H1 (cell line): ENCODE measurements at regions not wholly inside any gene's neighbourhood (a gene's known extent, or its start where the extent isn't known, plus 50 kb on each side); places are given as distances from the start of the nearest gene placed in this dataset.

Experiments
- CTCF ChIA-PET: fragments of 300-600 bp; sonication (Branson Sonifier 250); formaldehyde crosslinking; loops from one replicate; lab custom pipeline; 2021; ENCODE audit not compliant: partially characterized antibody; lab: Charles Lee
- POLR2A ChIA-PET: fragments of 300-600 bp; sonication (Branson Sonifier 250); formaldehyde crosslinking; loops from one replicate; lab custom pipeline; 2021; ENCODE audit warnings: inconsistent platforms; ENCODE audit not compliant: partially characterized antibody; lab: Charles Lee
- DNase-seq, 2 experiments: peaks; one replicate each; pipeline versions ENCODE4 v3.0.0 to v3.0.0-alpha.2; 2010 to 2022; ENCODE audit warnings: low spot score in 2 of 2, low read depth in 1 of 2, mixed read lengths in 1 of 2
- FAIRE-seq: peaks from 2 replicates; lab custom pipeline; 2011; peaks lifted over from hg19 to GRCh38; lab: Jason Lieb, UNC
- H2AFZ ChIP-seq: 2 replicates; pipeline ENCODE4 v1.8.1; 2012; ENCODE audit warnings: low read length, inconsistent platforms
- H2AK5ac ChIP-seq: 2 replicates; pipeline ENCODE4 v1.6.1; 2013; ENCODE audit warnings: low read depth, low read length
- H2BK120ac ChIP-seq: replicated peaks from 2 replicates; pipeline ENCODE3; 2013; ENCODE audit warnings: low read depth, low read length, inconsistent platforms
- H2BK12ac ChIP-seq: 2 replicates; pipeline ENCODE4 v1.6.1; 2013; ENCODE audit warnings: low read depth, low read length
- H2BK15ac ChIP-seq: 2 replicates; pipeline ENCODE4 v1.6.1; 2013; ENCODE audit warnings: low read length
- H2BK20ac ChIP-seq: 2 replicates; pipeline ENCODE4 v1.6.1; 2013; ENCODE audit warnings: low read length
- H2BK5ac ChIP-seq: 2 replicates; pipeline ENCODE4 v1.6.1; 2013; ENCODE audit warnings: low read depth, low read length
- H3K14ac ChIP-seq: 2 replicates; pipeline ENCODE4 v1.6.1; 2013; ENCODE audit warnings: inconsistent platforms; ENCODE audit not compliant: insufficient read length
- H3K18ac ChIP-seq: 2 replicates; pipeline ENCODE4 v1.6.1; 2013; ENCODE audit warnings: low read length; ENCODE audit errors: extremely low read depth
- H3K23ac ChIP-seq: 2 replicates; pipeline ENCODE4 v1.6.1; 2013; ENCODE audit warnings: inconsistent platforms; ENCODE audit not compliant: insufficient read length
- H3K23me2 ChIP-seq: 2 replicates; pipeline ENCODE4 v1.6.1; 2013; ENCODE audit warnings: low read depth, low read length
- H3K27ac ChIP-seq: 2 replicates; pipeline ENCODE4 v1.6.1; 2011; ENCODE audit warnings: low read depth, low read length, inconsistent platforms
- H3K27me3 ChIP-seq, 4 experiments: replicated peaks in 1 of 4; 1 replicate in 1 of 4; 2 replicates in 3 of 4; pipeline versions ENCODE4 v1.6.1 to v1.8.1; 2011 to 2013; ENCODE audit warnings: low read length in 3 of 4, mild to moderate bottlenecking in 3 of 4, inconsistent platforms in 2 of 4, mixed read lengths in 2 of 4, moderate library complexity in 1 of 4; ENCODE audit not compliant: control insufficient read depth in 3 of 4, insufficient read depth in 3 of 4; ENCODE audit errors: extremely low read depth in 1 of 4
- H3K36me3 ChIP-seq, 4 experiments: 2 replicates each; pipeline versions ENCODE4 v1.6.1 to v1.8.1; 2011 to 2013; ENCODE audit warnings: mild to moderate bottlenecking in 4 of 4, low read length in 3 of 4, moderate library complexity in 2 of 4, control low read depth in 1 of 4, inconsistent platforms in 1 of 4; ENCODE audit not compliant: insufficient read depth in 4 of 4, control insufficient read depth in 2 of 4
- H3K4ac ChIP-seq: replicated peaks from 2 replicates; pipeline ENCODE3; 2013; ENCODE audit warnings: low read length, low read depth, mixed read lengths, inconsistent platforms; ENCODE audit not compliant: insufficient read length
- H3K4me1 ChIP-seq, 4 experiments: replicated peaks in 1 of 4; 1 replicate in 1 of 4; 2 replicates in 3 of 4; pipeline versions ENCODE4 v1.6.1 to v1.8.1; 2011 to 2013; ENCODE audit warnings: low read length in 3 of 4, inconsistent platforms in 2 of 4, mixed read lengths in 1 of 4; ENCODE audit not compliant: insufficient read depth in 4 of 4, control insufficient read depth in 3 of 4
- H3K4me2 ChIP-seq, 2 experiments: 2 replicates each; pipeline versions ENCODE4 v1.6.1 to v1.8.1; 2011 to 2013; ENCODE audit warnings: low read depth in 2 of 2, low read length in 2 of 2, control low read depth in 1 of 2, inconsistent platforms in 1 of 2, mild to moderate bottlenecking in 1 of 2; ENCODE audit not compliant: insufficient read depth in 1 of 2
- H3K4me3 ChIP-seq, 4 experiments: fragments of 200-600, 300-600 bp in 1 of 4; sonication (generic), shearing (Covaris generic), sonication (Bioruptor Twin) in 1 of 4; 2 replicates each; pipeline versions ENCODE4 v1.5.1 to v1.8.1; 2011 to 2016; ENCODE audit warnings: low read length in 4 of 4, low read depth in 3 of 4, control low read depth in 2 of 4, inconsistent platforms in 2 of 4, mild to moderate bottlenecking in 2 of 4, mixed read lengths in 1 of 4, moderate library complexity in 1 of 4; ENCODE audit not compliant: insufficient read depth in 2 of 4; ENCODE audit errors: extremely low read depth in 1 of 4
- H3K56ac ChIP-seq: replicated peaks from 2 replicates; pipeline ENCODE3; 2013; ENCODE audit warnings: low read depth, mild to moderate bottlenecking, mixed read lengths, low read length, inconsistent platforms; ENCODE audit not compliant: insufficient read length
- H3K79me1 ChIP-seq: 2 replicates; pipeline ENCODE4 v1.6.1; 2013; ENCODE audit warnings: low read depth, low read length, control low read depth
- H3K79me2 ChIP-seq, 2 experiments: 2 replicates each; pipeline versions ENCODE4 v1.6.1 to v1.8.1; 2012 to 2013; ENCODE audit warnings: low read length in 2 of 2, mild to moderate bottlenecking in 2 of 2, inconsistent platforms in 1 of 2; ENCODE audit not compliant: insufficient read depth in 2 of 2, control insufficient read depth in 1 of 2
- H3K9ac ChIP-seq, 4 experiments: replicated peaks in 1 of 4; 1 replicate in 1 of 4; 2 replicates in 3 of 4; pipeline versions ENCODE4 v1.6.1 to v1.8.1; 2011 to 2013; ENCODE audit warnings: low read depth in 3 of 4, low read length in 3 of 4, control low read depth in 2 of 4, mild to moderate bottlenecking in 2 of 4, moderate library complexity in 2 of 4, inconsistent platforms in 1 of 4; ENCODE audit errors: extremely low read depth in 1 of 4
- H3K9me3 ChIP-seq, 2 experiments: 2 replicates each; pipeline versions ENCODE4 v1.6.1 to v1.8.1; 2012 to 2013; ENCODE audit warnings: mild to moderate bottlenecking in 2 of 2, moderate library complexity in 2 of 2, control low read depth in 1 of 2, inconsistent platforms in 1 of 2, low read depth in 1 of 2, low read length in 1 of 2, mixed read lengths in 1 of 2; ENCODE audit not compliant: insufficient read depth in 2 of 2
- H4K20me1 ChIP-seq, 2 experiments: replicated peaks in 1 of 2; 2 replicates each; pipeline versions ENCODE3 to v1.8.1; 2011 to 2013; ENCODE audit warnings: inconsistent platforms in 2 of 2, low read length in 2 of 2, mild to moderate bottlenecking in 1 of 2; ENCODE audit not compliant: insufficient read depth in 2 of 2, control insufficient read depth in 1 of 2
- H4K5ac ChIP-seq: 2 replicates; pipeline ENCODE4 v1.6.1; 2013; ENCODE audit warnings: low read length, low read depth, mixed read lengths, inconsistent platforms; ENCODE audit not compliant: insufficient read length
- H4K8ac ChIP-seq: 2 replicates; pipeline ENCODE4 v1.8.0; 2013; ENCODE audit warnings: mild to moderate bottlenecking, moderate library complexity, low read length, inconsistent platforms; ENCODE audit not compliant: insufficient read depth; ENCODE audit errors: extremely low read depth
- H4K91ac ChIP-seq: replicated peaks from 2 replicates; pipeline ENCODE3; 2013; ENCODE audit warnings: low read length, mixed read lengths, inconsistent platforms; ENCODE audit not compliant: insufficient read length
- ATF2 ChIP-seq: IDR thresholded peaks from 2 replicates; pipeline ENCODE4 v1.6.1; 2012; ENCODE audit warnings: low read length, inconsistent platforms
- KDM5A ChIP-seq: fragments of 200-600 bp; IDR thresholded peaks from 2 replicates; pipeline ENCODE4 v1.7.1; 2012; ENCODE audit warnings: mild to moderate bottlenecking, low read length, inconsistent platforms, mixed read lengths
- PHF8 ChIP-seq: fragments of 200-600 bp; sonication (generic); conservative IDR thresholded peaks from 2 replicates; pipeline ENCODE4 v1.7.1; 2012; ENCODE audit warnings: low read depth, mild to moderate bottlenecking, inconsistent platforms, low read length, moderate library complexity
- SAP30 ChIP-seq: fragments of 300-600 bp; sonication (generic); IDR thresholded peaks from 2 replicates; pipeline ENCODE4 v1.7.1; 2012; ENCODE audit warnings: low read length, moderate library complexity, mild to moderate bottlenecking, inconsistent platforms; ENCODE audit not compliant: insufficient read depth, insufficient replicate concordance
- SP1 ChIP-seq: IDR thresholded peaks from 2 replicates; pipeline ENCODE4 v1.6.1; 2011; ENCODE audit warnings: low read depth, low read length
- SP4 ChIP-seq: IDR thresholded peaks from 2 replicates; pipeline ENCODE4 v1.6.1; 2012; ENCODE audit warnings: low read length, inconsistent platforms
- SRF ChIP-seq: IDR thresholded peaks from 2 replicates; pipeline ENCODE4 v1.6.1; 2011; ENCODE audit warnings: mild to moderate bottlenecking, low read depth, low read length, moderate library complexity
- TEAD4 ChIP-seq: IDR thresholded peaks from 2 replicates; pipeline ENCODE4 v1.6.1; 2012; ENCODE audit warnings: low read depth, low read length, inconsistent platforms, mixed read lengths
- USF2 ChIP-seq: IDR thresholded peaks from 2 replicates; pipeline ENCODE4 v1.6.1; 2011; ENCODE audit warnings: low read length, improper control_type of control experiment
- ZNF274 ChIP-seq: IDR thresholded peaks from 2 replicates; pipeline ENCODE4 v1.7.0; 2012; ENCODE audit warnings: low read length, borderline replicate concordance; ENCODE audit errors: extremely low read depth
- WGBS, 2 experiments: shearing (Covaris generic) in 1 of 2; methylation state at CpG; one replicate each; pipeline versions ENCODE4 v1.1.6 to v1.1.7; 2013 to 2015; ENCODE audit warnings: low lambda C conversion rate in 2 of 2, mixed read lengths in 2 of 2, inconsistent platforms in 1 of 2, low coverage in 1 of 2, missing lambda C conversion rate in 1 of 2; ENCODE audit not compliant: insufficient replicate concordance in 2 of 2, insufficient coverage in 1 of 2, insufficient read length in 1 of 2; ENCODE audit errors: extremely low coverage in 1 of 2, missing lambda C conversion rate in 1 of 2; 5-methylcytosine and 5-hydroxymethylcytosine counted together

GRCh38 chr15:62272290-62272689 is 107.2 kb upstream of the C2CD4B start:
- Histone ChIP-seq H4K20me1 (no peaks in the 10 kb centered on the region), H2BK5ac (no peak overlapping the region), H3K18ac (no peak overlapping the region), H2BK12ac (no peak overlapping the region), H4K91ac (no peak overlapping the region), H2BK120ac (no peak overlapping the region), H3K27me3 (peaks cover 0 to 2% (median 0%) of the 10 kb centered on the region in 4 experiments; a peak in 1 of 7 replicates), H3K56ac (no peak overlapping the region), H4K8ac (no peak overlapping the region), H2BK15ac (no peak overlapping the region), H3K4me1 (no peaks in the 10 kb centered on the region), H2AFZ (no peak overlapping the region), H3K14ac (no peak overlapping the region), H3K36me3 (peaks cover 0 to 4% (median 0%) of the 10 kb centered on the region in 4 experiments; a peak in 1 of 8 replicates), H3K4ac (no peak overlapping the region), H2BK20ac (no peak overlapping the region), H3K79me1 (no peaks in the 10 kb centered on the region), H3K23ac (no peak overlapping the region), H3K9me3 (peaks cover 24 to 30% of the 10 kb centered on the region in 2 experiments), H4K5ac (no peak overlapping the region), H3K27ac (no peak overlapping the region), H3K79me2 (no peaks in the 10 kb centered on the region), H3K9ac (no peak overlapping the region), H2AK5ac (no peak overlapping the region), H3K23me2 (no peaks in the 10 kb centered on the region), H3K4me2 (no peak overlapping the region), H3K4me3 (no peak overlapping the region)
- DNase-seq, result no peak
- no peak for TF ChIP-seq SRF
- TF ChIP-seq ZNF274, result no peak
- TF ChIP-seq KDM5A, result no peak
- TF ChIP-seq TEAD4, result no peak
- no peak for TF ChIP-seq PHF8
- no peak for TF ChIP-seq SAP30
- TF ChIP-seq SP4, result no peak
- no peak for TF ChIP-seq SP1
- TF ChIP-seq USF2, result no peak
- no peak for TF ChIP-seq ATF2
- POLR2A ChIA-PET, result interaction anchor here (1.2 kb wide), 1 partner anchor 107 kb away, joined by 3 read pairs; the partner anchor contains the start of gene C2CD4B
- CTCF ChIA-PET, result interaction anchor here (0.6 to 0.9 kb wide), 2 partner anchors 28 to 119 kb away, joined by 3 read pairs; no protein-coding TSS in a partner anchor
- WGBS, 2 experiments, result 100% methylated on average over 1 of the region's 1 CpG; no CpG with 5 or more reads in 1 of the 2 experiments
- no peak for FAIRE-seq
